KOPT-K1 (cell line): ENCODE measurements at regions not wholly inside any gene's neighbourhood (a gene's known extent, or its start where the extent isn't known, plus 50 kb on each side); places are given as distances from the start of the nearest gene placed in this dataset.
A peak's percentile ranks its signal among the peaks of the same experiment; 100 is the strongest.
"Not testable (repeated sequence)": the region's sequence is repeated elsewhere in the genome, so short reads cannot be mapped to it uniquely, and the experiment has no call there.

Source experiments
- H3K27ac ChIP-seq: fragments of 200-600 bp; sonication (generic); 2 replicates; pipeline ENCODE4 v1.5.1; 2016; ENCODE audit warnings: antibody characterized with exemption, mild to moderate bottlenecking, low read depth, low read length; ENCODE audit not compliant: poor library complexity, severe bottlenecking
- H3K36me3 ChIP-seq: fragments of 200-600 bp; sonication (generic); 2 replicates; pipeline ENCODE4 v1.5.1; 2017; ENCODE audit warnings: antibody characterized with exemption, mild to moderate bottlenecking, low read length, moderate library complexity; ENCODE audit not compliant: insufficient read depth
- H3K9me3 ChIP-seq: fragments of 200-600 bp; sonication (generic); 2 replicates; pipeline ENCODE4 v1.5.1; 2017; ENCODE audit warnings: antibody characterized with exemption, low read length, mild to moderate bottlenecking; ENCODE audit not compliant: insufficient read depth, poor library complexity, severe bottlenecking

DNA sequence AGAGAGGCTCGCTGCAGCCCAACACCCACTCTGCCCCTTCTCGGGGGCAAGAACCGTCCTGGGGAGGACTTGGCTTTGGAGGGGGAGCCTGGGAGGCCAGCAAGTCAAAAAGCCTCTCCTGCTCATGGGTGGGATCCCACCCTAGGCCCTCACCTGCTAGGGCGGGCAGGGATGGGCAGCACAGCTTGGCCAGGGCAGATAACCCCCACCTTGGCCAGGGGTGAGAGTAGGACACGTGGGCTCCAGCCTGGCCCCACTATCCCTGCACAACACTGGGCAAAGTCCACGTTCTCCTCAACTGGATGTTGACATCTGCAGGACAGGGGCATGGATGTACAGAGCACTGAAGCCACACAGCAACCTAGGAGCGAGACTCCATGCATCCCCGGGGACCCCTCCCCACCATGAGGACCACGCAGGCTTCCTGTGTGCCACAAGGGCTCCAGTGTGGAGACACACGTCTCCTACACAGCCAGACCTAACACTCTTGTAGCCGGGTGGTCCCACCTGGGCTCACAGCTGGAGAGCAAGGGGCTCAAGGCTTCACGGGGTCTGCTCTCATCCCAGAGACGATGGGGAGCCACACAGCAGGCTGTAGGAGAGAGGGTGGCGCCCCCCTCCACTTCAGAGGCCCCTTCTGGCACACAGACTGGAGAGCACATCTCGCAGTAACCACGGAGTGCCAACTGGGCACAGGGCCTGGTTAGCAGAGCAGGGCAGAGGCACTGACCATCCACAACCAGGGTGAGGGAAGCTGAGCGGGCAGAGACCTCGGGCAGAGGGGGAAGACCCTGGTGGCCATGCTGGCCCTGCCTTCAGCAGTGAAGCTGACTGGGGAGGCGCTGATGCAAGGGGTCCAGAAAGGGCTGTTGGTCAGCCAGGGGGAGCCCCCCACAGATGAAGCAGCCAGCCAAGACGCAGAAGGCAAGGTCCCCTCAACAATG lies 171.1 kb downstream of the CRYBB2 start:
- Histone ChIP-seq H3K27ac (no peak overlapping the region), H3K9me3 (no peaks in the 10 kb centered on the region), H3K36me3 (no peaks in the 10 kb centered on the region)

- no peaks in the 10 kb centered on the region for H3K9me3 ChIP-seq
- no peaks in the 10 kb centered on the region for H3K36me3 ChIP-seq
- no peak overlapping the region for H3K27ac ChIP-seq
Observed at GRCh38 chr22:25392584-25392983, 171.9 kb upstream of the GRK3 start.

DNA sequence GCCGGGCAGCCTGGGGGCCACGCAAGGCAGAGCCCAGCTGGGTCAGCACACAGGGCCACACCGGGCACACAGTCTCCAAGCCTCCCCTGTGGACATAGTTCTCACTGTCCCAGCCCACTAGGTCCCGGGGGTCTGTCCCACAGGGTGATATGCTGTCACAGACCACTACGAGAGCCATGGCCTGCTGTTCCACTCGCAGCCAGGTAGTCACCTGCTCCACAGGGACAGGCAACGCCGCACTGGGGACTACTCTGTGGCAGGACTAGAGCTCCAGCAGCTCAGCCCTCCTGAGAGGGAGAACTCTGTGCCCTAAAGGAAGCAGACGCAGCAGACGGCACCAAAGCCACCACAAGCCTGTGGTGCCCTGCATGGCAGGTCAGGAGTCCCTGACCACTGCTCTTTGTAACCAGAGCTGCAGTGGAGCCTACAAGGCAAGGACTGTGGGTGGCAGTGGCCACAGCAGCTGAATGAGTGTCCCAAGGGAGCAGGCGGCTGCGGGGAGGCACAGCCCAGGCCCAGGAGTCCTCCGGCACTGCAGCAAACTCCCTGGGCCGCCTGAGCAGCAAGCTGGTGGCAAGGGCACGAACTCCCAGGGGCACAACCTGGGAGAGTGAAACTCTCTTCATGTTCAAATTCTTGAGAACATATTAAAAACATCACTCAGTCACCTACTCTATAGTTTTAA lies 171.2 kb upstream of the GRK3 start:
- no peak overlapping the region for H3K27ac ChIP-seq
- no peaks in the 10 kb centered on the region for H3K9me3 ChIP-seq

DNA sequence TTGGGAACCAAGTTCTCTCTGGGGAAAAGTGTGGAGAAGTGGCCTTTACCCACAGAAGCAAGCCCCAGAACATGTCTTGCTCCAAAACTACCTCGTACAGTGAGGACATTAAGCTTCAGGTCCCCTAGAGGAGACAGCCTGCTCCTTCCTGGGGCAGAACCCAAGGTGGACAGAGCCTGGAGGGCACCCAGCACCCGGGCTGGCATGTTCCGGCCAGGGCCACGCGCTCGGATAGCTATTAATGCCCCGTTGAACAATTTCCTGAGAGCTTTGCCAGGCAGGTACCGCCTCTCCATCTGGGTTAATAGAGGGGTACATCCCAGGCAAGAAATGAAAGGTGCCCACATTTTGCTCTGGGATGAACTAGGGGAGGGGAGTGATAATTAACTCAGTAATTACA lies 169.0 kb upstream of the GRK3 start:
- no peak overlapping the region for H3K27ac ChIP-seq
- H3K36me3 ChIP-seq, result no peaks in the 10 kb centered on the region
- H3K9me3 ChIP-seq, result no peaks in the 10 kb centered on the region

More for the DNA sequence above, 171.2 kb upstream of the GRK3 start:
- H3K36me3 ChIP-seq, result no peaks in the 10 kb centered on the region

DNA sequence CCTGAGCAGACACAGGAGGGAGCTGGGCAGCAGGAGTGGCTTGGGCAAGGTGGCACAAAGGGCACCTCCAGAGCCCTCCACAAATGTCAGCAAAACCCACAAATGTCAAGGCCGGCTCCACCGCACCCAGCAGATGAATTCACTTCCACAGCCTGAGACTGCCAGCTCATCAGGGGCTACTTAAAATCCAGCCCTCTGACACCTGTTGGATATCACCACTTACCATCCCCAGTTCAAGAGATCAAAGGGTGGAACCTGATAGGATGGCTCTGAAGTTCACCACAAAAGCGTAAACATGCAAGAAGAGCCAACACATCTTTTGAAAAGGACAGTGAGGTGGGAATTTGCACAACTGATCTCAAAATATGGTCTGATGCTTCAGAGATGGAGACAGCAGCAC lies 168.6 kb upstream of the GRK3 start:
- Histone ChIP-seq H3K36me3 (no peaks in the 10 kb centered on the region), H3K27ac (no peak overlapping the region), H3K9me3 (no peaks in the 10 kb centered on the region)

DNA sequence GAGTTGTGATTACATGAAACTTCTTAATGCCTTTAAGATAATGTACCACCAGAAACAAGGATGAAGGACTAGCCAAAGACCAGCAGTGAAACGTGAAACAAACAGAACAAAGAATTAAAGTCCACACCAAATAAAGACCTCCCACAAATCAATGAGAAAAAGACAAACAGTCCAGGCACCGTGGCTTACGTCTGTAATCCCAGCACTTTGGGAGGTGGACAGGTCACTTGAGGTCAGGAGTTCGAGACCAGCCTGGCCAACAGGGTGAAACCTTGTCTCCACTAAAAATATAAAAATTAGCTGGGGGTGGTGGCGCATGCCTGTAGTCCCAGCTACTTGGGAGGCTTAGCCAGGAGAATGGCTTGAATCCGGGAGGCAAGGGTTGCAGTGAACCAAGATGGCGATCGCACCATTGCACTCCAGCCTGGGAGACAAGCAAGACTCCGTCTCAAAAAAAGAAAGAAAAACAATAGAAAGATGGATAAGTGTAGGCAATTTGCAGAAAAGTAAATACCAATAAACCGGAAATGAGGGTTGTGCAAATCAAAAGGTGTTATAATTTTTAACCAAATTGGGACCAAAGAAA lies 167.8 kb upstream of the GRK3 start:
- no peaks in the 10 kb centered on the region for H3K9me3 ChIP-seq
- H3K27ac ChIP-seq, result no peak overlapping the region
- no peaks in the 10 kb centered on the region for H3K36me3 ChIP-seq

DNA sequence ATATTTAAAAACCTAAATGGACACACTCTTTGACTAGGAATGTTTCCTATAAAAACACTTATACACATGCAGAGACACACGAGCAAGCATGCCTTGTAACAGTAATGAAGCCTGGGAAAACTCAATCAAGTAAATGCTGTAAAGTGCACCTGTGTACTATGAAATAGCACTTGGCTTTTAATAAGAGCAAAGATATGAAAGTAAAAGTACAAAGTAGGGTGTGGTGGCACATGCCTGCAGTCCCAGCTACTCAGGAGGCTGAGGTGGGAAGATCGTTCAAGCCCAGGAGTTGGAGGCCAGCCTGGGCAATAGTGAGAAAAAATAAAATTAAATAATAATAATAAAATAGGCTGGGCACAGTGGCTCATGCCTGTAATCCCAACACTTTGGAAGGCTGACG lies 166.9 kb upstream of the GRK3 start:
- no peaks in the 10 kb centered on the region for H3K9me3 ChIP-seq
- H3K27ac ChIP-seq, result peak overlapping the region; percentile 63
- H3K36me3 ChIP-seq, result no peaks in the 10 kb centered on the region

- H3K36me3 ChIP-seq, H3K9me3 ChIP-seq: not testable (repeated sequence)
- peak overlapping the region; percentile 63 for H3K27ac ChIP-seq
Observed at GRCh38 chr22:25398591-25399062, 165.8 kb upstream of the GRK3 start.

DNA sequence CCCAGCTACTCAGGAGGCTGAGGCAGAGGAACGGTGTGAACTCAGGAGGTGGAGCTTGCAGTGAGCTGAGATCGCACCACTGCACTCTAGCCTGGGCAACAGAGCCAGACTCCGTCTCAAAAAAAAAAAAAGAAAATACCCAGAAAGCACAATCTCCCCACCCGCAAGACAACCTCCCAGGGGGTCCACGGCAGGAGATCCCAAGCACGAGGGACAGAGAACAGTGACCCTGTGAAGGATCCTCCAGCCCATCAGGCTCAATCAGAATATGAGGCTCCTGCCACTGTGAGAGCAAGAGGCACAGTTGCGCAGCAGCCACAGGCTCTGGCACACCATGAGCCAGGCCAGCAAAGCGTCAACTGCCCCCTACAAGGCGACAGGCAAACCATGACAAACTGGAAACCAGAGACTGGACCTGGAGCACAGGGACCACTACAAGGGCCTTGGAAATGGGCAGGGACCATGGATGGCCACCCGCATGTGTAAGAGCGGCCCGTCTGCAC lies 164.8 kb upstream of the GRK3 start:
- no peaks in the 10 kb centered on the region for H3K9me3 ChIP-seq
- peak overlapping the region; percentile 37 for H3K27ac ChIP-seq
- no peaks in the 10 kb centered on the region for H3K36me3 ChIP-seq

DNA sequence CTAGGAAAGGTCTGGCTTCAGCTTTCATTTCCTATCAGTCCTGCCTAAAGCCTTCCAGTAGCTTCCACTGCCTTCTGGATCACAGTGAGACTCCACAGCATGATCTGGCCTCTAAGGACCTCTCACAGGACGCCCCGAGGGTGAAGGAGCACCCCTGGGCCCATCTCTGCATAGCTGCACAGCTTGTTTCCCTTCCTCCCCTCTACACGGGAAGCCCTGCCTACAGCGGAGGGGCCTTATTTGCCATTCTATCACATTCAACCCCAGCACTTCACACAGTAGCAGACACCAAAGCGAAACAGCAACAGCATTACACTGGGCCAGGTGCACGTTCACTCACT lies 162.3 kb upstream of the GRK3 start:
- Histone ChIP-seq H3K27ac (peak overlapping the region; percentile 73), H3K36me3 (no peaks in the 10 kb centered on the region), H3K9me3 (no peaks in the 10 kb centered on the region)

- Histone ChIP-seq H3K9me3 (no peaks in the 10 kb centered on the region), H3K36me3 (no peaks in the 10 kb centered on the region), H3K27ac (peak overlapping the region; percentile 73)
Observed at GRCh38 chr22:25402501-25403283, 161.8 kb upstream of the GRK3 start.

DNA sequence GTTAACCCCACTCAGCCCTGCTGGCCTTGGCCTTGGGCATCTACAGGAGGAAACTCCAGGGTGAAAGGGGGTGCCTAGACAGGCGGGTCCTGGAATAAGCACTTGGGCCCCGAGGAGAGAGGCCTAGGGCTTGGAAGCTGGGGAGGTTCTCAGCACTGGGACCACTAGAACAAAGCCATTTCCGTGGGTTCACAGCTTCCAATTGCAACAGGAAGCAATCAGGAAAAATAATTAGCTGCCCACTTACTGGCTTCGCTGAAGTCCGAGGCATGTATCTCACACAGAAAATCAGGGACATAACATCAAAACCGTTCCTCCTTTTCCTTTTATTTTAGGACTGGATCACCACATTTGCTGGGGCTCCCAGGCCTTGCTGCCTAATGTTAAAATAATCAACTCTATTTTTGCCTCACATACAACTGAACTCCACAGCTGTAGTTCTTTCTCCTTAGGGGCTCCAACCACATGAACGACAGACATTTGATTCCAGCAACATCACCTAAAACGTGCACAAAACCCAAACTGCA lies 161.1 kb upstream of the GRK3 start:
- H3K36me3 ChIP-seq, result no peaks in the 10 kb centered on the region
- H3K9me3 ChIP-seq, result no peaks in the 10 kb centered on the region
- peak overlapping the region; percentile 73 for H3K27ac ChIP-seq

DNA sequence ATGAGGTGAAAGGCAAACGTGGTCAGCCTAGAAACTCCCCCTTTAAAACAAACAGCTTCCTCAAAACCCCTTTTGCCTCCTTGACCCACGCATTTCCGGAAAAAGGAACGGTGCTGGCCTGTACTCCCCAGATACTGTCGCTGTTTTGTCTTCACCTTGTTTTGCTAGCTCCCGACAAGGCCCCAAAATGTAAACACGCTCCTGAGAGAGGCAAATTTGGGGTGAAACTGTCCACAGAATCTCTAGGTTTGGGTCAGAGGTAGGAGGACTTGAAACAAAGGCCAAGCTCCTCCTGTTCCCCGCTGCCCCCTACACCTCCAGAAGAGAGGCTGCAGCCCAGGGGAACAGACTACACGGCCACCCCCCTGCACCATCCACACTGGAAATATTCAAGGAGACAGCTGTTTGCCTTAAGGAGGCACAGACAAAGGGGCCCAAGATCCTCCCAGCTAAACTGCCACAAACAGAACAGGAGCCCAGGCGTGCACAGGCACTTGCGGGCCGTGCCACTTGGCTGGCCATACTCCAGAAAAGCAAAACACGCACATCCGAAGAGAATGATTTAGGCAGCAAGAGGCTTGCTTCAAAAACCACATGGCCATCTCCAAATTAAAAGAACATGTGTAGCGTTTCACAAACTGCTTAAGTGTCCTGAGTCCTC lies 160.5 kb upstream of the GRK3 start:
- Histone ChIP-seq H3K9me3 (no peaks in the 10 kb centered on the region), H3K27ac (peak overlapping the region; percentile 73), H3K36me3 (no peaks in the 10 kb centered on the region)

DNA sequence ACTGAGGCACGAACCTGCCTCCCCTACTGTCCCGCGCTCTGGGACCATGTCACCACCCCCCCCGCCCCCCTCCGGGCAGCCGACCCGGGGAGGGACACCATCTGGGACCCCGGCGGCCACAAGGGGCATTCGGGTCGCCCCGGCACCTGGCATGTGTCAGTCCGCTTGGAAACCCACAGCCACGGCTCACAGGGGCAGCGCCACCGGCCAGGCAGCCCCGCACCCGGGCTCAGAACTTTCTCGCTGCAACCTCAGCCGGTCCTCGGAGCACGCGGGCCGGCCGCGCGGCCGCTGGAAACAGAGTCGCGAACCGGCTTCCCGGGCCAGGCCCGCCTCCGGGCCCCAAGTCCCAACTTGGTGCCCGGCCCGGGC lies 159.9 kb upstream of the GRK3 start:
- Histone ChIP-seq H3K27ac (peak overlapping the region; percentile 73), H3K36me3 (no peaks in the 10 kb centered on the region), H3K9me3 (no peaks in the 10 kb centered on the region)
